DOHH2 (cell line): ENCODE measurements at regions not wholly inside any gene's neighbourhood (a gene's known extent, or its start where the extent isn't known, plus 50 kb on each side); places are given as distances from the start of the nearest gene placed in this dataset.

Experiments
- H3F3A ChIP-seq: fragments of 200-600 bp; sonication (generic), shearing (Covaris generic); 2 replicates; pipeline ENCODE4 v1.6.0; 2016; ENCODE audit warnings: antibody characterized with exemption, mild to moderate bottlenecking; ENCODE audit not compliant: control insufficient read depth, insufficient read depth
- H3K27ac ChIP-seq: fragments of 200-600 bp; sonication (generic); 2 replicates; pipeline ENCODE4 v1.5.1; 2014; ENCODE audit warnings: low read depth, mild to moderate bottlenecking, low read length, moderate library complexity
- H3K27me3 ChIP-seq: fragments of 200-600 bp; sonication (generic); 2 replicates; pipeline ENCODE4 v1.6.1; 2014; ENCODE audit warnings: mild to moderate bottlenecking, low read length, mixed read lengths; ENCODE audit not compliant: control insufficient read depth
- H3K36me3 ChIP-seq: fragments of 200-600 bp; sonication (generic); 2 replicates; pipeline ENCODE4 v1.6.1; 2014; ENCODE audit warnings: mild to moderate bottlenecking, low read length, moderate library complexity, mixed read lengths; ENCODE audit not compliant: control insufficient read depth
- H3K4me1 ChIP-seq: fragments of 200-600 bp; sonication (generic); 2 replicates; pipeline ENCODE4 v1.6.1; 2014; ENCODE audit warnings: mild to moderate bottlenecking, low read length, mixed read lengths; ENCODE audit not compliant: control insufficient read depth
- H3K4me2 ChIP-seq: fragments of 200-600 bp; sonication (generic); 2 replicates; pipeline ENCODE4 v1.6.0; 2014; ENCODE audit warnings: mild to moderate bottlenecking, low read length, moderate library complexity
- H3K4me3 ChIP-seq: fragments of 200-600 bp; sonication (generic); 2 replicates; pipeline ENCODE4 v1.5.1; 2014; ENCODE audit warnings: mild to moderate bottlenecking, low read length, mixed read lengths
- H3K79me2 ChIP-seq: fragments of 200-600 bp; sonication (generic); 2 replicates; pipeline ENCODE4 v1.6.1; 2014; ENCODE audit warnings: mild to moderate bottlenecking, low read length, mixed read lengths; ENCODE audit not compliant: control insufficient read depth
- H3K9me2 ChIP-seq: fragments of 200-600 bp; sonication (generic); replicated peaks from 2 replicates; pipeline ENCODE4 v1.6.1; 2014; ENCODE audit warnings: mild to moderate bottlenecking, low read length, mixed read lengths; ENCODE audit not compliant: control insufficient read depth
- H3K9me3 ChIP-seq: fragments of 200-600 bp; sonication (generic); 2 replicates; pipeline ENCODE4 v1.6.1; 2014; ENCODE audit warnings: antibody characterized with exemption, low read length, mixed read lengths; ENCODE audit not compliant: control insufficient read depth, insufficient read depth
- H4K20me1 ChIP-seq: fragments of 200-600 bp; sonication (generic); 2 replicates; pipeline ENCODE4 v1.6.0; 2014; ENCODE audit warnings: low read depth, mild to moderate bottlenecking, antibody characterized with exemption, low read length, moderate library complexity; ENCODE audit not compliant: control insufficient read depth, insufficient read depth
- EZH2phosphoT487 ChIP-seq: fragments of 200-600 bp; sonication (generic); IDR thresholded peaks from 2 replicates; pipeline ENCODE4 v1.6.1; 2017; ENCODE audit warnings: borderline replicate concordance, mild to moderate bottlenecking, antibody characterized with exemption, low read length, moderate library complexity, mixed read lengths
- TF ChIP-seq, protein P1 (sequence below): fragments of 200-600 bp; sonication (generic); IDR thresholded peaks from one replicate; pipeline ENCODE4 v1.5.1; 2014; ENCODE audit warnings: antibody characterized with exemption, mild to moderate bottlenecking, low read depth, low read length; ENCODE audit not compliant: poor library complexity, severe bottlenecking

DNA sequence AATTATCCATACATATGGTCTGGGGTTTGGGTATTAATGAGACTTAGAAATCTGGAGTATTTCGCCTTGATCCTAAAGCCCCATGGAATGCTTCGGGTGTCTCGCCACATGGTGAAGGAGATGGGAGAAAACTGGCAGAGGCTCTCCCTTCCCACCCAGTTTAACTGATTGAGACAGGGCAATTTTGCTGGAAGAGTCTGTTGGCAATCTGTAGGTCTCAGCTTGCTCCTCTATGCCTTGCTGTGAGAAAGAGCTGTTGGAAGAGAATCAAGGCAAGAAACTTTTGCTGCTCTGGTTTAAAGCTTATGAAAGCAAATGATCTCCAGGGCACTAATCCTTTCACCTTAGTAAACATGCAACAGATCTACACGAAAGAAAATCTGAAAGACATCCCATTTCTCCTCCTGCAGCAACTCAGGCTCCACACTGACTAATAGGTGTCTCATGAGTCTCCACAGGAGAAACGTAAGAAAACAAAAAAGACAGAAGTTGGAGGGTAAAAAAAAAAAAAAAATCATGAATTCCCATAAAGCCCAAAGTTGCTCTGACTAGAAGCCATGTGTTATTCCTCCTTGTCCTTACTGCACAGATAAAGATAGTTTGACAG lies 369.9 kb downstream of the EFNA5 start:
- Histone ChIP-seq H4K20me1 (no peaks in the 10 kb centered on the region), H3F3A (no peaks in the 10 kb centered on the region), H3K79me2 (no peaks in the 10 kb centered on the region), H3K9me2 (no peaks in the 10 kb centered on the region), H3K4me3 (no peak overlapping the region), H3K4me2 (no peak overlapping the region), H3K36me3 (no peaks in the 10 kb centered on the region), H3K27me3 (0 out of 2 replicates have a peak, but pooled peaks cover 4% of the 10 kb centered on the region), H3K9me3 (no peaks in the 10 kb centered on the region), H3K4me1 (no peaks in the 10 kb centered on the region), H3K27ac (no peak overlapping the region)
- TF ChIP-seq EZH2phosphoT487, result no peak
- TF ChIP-seq, protein P1, sequence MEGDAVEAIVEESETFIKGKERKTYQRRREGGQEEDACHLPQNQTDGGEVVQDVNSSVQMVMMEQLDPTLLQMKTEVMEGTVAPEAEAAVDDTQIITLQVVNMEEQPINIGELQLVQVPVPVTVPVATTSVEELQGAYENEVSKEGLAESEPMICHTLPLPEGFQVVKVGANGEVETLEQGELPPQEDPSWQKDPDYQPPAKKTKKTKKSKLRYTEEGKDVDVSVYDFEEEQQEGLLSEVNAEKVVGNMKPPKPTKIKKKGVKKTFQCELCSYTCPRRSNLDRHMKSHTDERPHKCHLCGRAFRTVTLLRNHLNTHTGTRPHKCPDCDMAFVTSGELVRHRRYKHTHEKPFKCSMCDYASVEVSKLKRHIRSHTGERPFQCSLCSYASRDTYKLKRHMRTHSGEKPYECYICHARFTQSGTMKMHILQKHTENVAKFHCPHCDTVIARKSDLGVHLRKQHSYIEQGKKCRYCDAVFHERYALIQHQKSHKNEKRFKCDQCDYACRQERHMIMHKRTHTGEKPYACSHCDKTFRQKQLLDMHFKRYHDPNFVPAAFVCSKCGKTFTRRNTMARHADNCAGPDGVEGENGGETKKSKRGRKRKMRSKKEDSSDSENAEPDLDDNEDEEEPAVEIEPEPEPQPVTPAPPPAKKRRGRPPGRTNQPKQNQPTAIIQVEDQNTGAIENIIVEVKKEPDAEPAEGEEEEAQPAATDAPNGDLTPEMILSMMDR, result no peak

DNA sequence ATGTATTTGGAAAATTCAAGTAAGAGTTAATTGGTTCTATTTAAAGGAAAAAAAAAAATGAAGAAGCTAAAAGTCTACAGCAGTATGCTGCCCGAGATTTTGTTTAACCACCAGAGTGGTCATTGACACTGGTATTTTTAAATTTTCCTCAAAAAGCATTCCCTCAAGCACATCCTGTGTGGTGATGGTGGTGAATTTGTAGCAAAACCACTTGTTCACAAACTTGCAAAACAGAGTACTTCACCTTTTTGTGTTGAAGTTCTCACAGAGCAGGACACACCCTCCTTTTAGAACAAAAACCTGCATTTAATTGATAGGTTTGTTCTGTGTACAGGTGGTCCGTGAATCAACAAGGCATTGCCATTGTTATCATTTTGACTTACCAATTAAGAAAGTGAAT lies 374.2 kb downstream of the EFNA5 start:
- Histone ChIP-seq H4K20me1 (no peaks in the 10 kb centered on the region), H3K36me3 (no peaks in the 10 kb centered on the region), H3K4me2 (no peak overlapping the region), H3K79me2 (no peaks in the 10 kb centered on the region), H3K27me3 (0 out of 2 replicates have a peak, but pooled peaks cover 4% of the 10 kb centered on the region), H3K9me3 (no peaks in the 10 kb centered on the region), H3K4me1 (peaks cover 12% of the 10 kb centered on the region), H3F3A (no peaks in the 10 kb centered on the region), H3K27ac (no peak overlapping the region), H3K4me3 (no peak overlapping the region), H3K9me2 (no peaks in the 10 kb centered on the region)
- no peak for TF ChIP-seq EZH2phosphoT487
- TF ChIP-seq, protein P1, result no peak

DNA sequence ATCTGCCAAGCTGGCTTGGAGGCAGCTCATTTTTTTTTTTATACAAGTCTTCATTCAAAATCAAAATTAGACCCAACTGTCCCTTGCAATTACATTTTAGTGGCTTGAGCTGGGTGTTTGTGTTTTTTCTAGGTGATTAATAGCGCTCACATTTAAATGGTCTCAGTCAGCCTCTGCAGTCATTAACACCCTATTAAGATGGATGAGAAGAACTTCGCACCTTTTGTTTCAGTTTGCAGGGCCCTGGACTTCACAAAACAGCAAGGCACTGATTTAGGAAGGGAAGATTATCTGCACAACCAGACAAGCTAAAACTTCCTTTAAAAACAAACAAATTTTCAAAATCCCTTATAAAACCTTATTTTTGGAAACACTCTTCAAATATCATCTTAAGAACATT lies 374.8 kb downstream of the EFNA5 start:
- no peak for TF ChIP-seq EZH2phosphoT487
- TF ChIP-seq, protein P1, result no peak
- Histone ChIP-seq H3K36me3 (no peaks in the 10 kb centered on the region), H3K27ac (no peak overlapping the region), H4K20me1 (no peaks in the 10 kb centered on the region), H3K9me2 (no peaks in the 10 kb centered on the region), H3K4me2 (no peak overlapping the region), H3K27me3 (0 out of 2 replicates have a peak, but pooled peaks cover 4% of the 10 kb centered on the region), H3K9me3 (no peaks in the 10 kb centered on the region), H3K4me3 (no peak overlapping the region), H3F3A (no peaks in the 10 kb centered on the region), H3K4me1 (peaks cover 12% of the 10 kb centered on the region), H3K79me2 (no peaks in the 10 kb centered on the region)
